ENCODE measurements at regions not wholly inside any gene's neighbourhood (a gene's known extent, or its start where the extent isn't known, plus 50 kb on each side); places are given as distances from the start of the nearest gene placed in this dataset.

DNA sequence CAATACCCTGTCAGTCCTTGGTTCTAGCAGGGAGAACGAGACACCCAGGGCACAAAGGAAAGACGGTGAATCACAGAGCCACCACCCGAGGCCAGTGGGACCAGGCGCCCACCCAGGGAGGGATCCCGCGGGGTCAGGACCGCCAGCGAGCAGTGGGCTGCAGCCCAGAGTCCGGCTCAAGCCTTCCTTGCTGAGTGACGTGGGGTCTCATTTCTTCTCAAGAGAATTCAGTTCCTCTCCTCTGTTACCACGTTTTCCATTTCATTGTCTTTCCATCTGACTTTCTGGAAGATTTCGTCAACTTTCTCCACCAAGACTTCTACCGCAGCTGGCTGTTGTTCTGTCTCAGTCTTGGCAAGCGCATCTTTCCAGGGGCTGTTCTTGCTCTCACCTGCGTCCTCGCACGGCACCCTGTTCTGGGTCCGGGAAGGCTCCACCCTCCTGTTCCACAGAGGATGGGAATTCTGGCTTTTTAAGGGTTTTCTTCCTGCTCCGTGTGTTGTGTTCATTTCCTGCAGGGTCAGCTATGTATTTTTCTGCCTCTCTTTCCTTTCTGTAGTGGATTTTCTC is 248.6 kb downstream of the NDUFA10 start:
- no peaks in the 10 kb centered on the region for H4K20me1 ChIP-seq (ENCODE audit: control insufficient read depth, extremely low read depth, insufficient read depth, low read length)
- H3K4me1 ChIP-seq (ENCODE audit: control insufficient read depth, extremely low read depth, insufficient read depth, low read length) = no peaks in the 10 kb centered on the region
- DNase-seq (ENCODE audit: low read depth, low spot score) (no peak), FAIRE-seq (no peak)
- dilution Hi-C loops (cut with MboI; ENCODE audit: extremely low pct_ligation_motif_present, low sequenced_read_pairs) = no loop called here
- no peak overlapping the region for H3K4me2 ChIP-seq (ENCODE audit: control insufficient read depth, extremely low read depth, insufficient read depth, low read depth, low read length)
- H3K27ac ChIP-seq (ENCODE audit: control insufficient read depth, insufficient read depth, low read length) = no peak overlapping the region
- peaks cover 3% of the 10 kb centered on the region for H3K9me3 ChIP-seq (ENCODE audit: control insufficient read depth, low read depth, low read length)
- no peaks in the 10 kb centered on the region for H3K36me3 ChIP-seq (ENCODE audit: control insufficient read depth in 2 of 2, extremely low read depth in 1 of 2, insufficient read depth in 2 of 2, low read length in 2 of 2)
- H3K27me3 ChIP-seq (ENCODE audit: control insufficient read depth, extremely low read depth, insufficient read depth, low read length) = peaks cover 42% of the 10 kb centered on the region
- no peak overlapping the region for H3K9ac ChIP-seq (ENCODE audit: control insufficient read depth, extremely low read depth, insufficient read depth, low read length)
- no peak overlapping the region for H3K4me3 ChIP-seq (ENCODE audit: control insufficient read depth in 2 of 3, extremely low read depth in 1 of 3, insufficient read depth in 2 of 3, low read depth in 1 of 3, low read length in 3 of 3)
- TF ChIP-seq, protein P1, sequence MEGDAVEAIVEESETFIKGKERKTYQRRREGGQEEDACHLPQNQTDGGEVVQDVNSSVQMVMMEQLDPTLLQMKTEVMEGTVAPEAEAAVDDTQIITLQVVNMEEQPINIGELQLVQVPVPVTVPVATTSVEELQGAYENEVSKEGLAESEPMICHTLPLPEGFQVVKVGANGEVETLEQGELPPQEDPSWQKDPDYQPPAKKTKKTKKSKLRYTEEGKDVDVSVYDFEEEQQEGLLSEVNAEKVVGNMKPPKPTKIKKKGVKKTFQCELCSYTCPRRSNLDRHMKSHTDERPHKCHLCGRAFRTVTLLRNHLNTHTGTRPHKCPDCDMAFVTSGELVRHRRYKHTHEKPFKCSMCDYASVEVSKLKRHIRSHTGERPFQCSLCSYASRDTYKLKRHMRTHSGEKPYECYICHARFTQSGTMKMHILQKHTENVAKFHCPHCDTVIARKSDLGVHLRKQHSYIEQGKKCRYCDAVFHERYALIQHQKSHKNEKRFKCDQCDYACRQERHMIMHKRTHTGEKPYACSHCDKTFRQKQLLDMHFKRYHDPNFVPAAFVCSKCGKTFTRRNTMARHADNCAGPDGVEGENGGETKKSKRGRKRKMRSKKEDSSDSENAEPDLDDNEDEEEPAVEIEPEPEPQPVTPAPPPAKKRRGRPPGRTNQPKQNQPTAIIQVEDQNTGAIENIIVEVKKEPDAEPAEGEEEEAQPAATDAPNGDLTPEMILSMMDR (optimal IDR thresholded peaks at IDR 0.05 in 1 of 3, IDR thresholded peaks at IDR 0.05 in 1 of 3, conservative IDR thresholded peaks at IDR 0.05 in 1 of 3; ENCODE audit: extremely low read depth in 1 of 3, insufficient read depth in 2 of 3, low read length in 3 of 3) = no peak
- TF ChIP-seq EZH2 (IDR thresholded peaks at IDR 0.05; ENCODE audit: low read length) = no peak
- no peak overlapping the region for H2AFZ ChIP-seq (ENCODE audit: control insufficient read depth, low read length)
- H3K9me1 ChIP-seq (ENCODE audit: control insufficient read depth, extremely low read depth, insufficient read depth, low read length) = no peaks in the 10 kb centered on the region
- H3K79me2 ChIP-seq (ENCODE audit: control insufficient read depth, insufficient read depth, low read length) = no peaks in the 10 kb centered on the region

DNA sequence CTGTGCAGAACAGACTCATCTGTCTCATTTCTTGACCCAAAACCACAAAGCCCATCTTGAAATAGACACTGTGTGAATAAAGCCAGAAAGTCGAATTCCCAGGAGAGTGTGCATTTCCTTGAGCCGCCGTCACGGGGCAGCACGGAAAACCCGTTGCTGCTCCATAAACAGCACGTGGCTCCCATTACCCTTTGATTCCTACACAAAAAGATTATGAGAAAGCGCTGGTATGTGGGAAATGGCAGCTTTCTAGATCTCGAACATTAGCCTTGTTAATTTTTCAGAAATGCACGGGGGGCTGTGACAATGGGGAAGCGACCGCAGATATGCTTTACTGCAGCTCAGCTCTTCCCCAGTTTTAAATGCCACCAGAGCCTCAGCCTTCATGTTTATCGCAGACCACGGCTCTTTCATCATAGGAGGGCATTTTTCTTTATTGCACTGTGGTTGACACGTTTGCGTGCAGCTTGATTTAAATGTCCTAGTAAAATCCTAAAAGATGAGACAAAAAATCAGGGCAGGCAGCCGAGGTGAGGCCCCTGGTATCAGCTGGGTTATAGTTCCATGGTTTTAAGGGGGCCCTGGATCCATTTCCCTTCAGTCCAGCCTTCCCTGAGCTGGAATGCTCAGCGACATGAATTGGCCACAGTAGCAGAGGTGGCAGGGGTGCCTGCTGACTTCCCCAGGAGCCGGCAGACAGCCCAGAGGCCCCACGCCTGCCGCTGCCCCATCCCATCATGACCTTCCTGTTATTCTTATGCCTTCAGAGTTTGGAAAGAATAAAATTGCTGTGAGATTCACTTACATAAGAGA is 249.3 kb downstream of the NDUFA10 start:
- peaks cover 4% of the 10 kb centered on the region for H3K9me3 ChIP-seq (ENCODE audit: control insufficient read depth, low read depth, low read length)
- no peak overlapping the region for H3K4me3 ChIP-seq (ENCODE audit: control insufficient read depth in 2 of 3, extremely low read depth in 1 of 3, insufficient read depth in 2 of 3, low read depth in 1 of 3, low read length in 3 of 3)
- H3K9ac ChIP-seq (ENCODE audit: control insufficient read depth, extremely low read depth, insufficient read depth, low read length) = no peak overlapping the region
- no peak for TF ChIP-seq EZH2 (IDR thresholded peaks at IDR 0.05; ENCODE audit: low read length)
- TF ChIP-seq, protein P1 (optimal IDR thresholded peaks at IDR 0.05 in 1 of 3, IDR thresholded peaks at IDR 0.05 in 1 of 3, conservative IDR thresholded peaks at IDR 0.05 in 1 of 3; ENCODE audit: extremely low read depth in 1 of 3, insufficient read depth in 2 of 3, low read length in 3 of 3) = no peak
- no peak overlapping the region for H3K4me2 ChIP-seq (ENCODE audit: control insufficient read depth, extremely low read depth, insufficient read depth, low read depth, low read length)
- DNase-seq (ENCODE audit: low read depth, low spot score) (no peak), FAIRE-seq (no peak)
- H2AFZ ChIP-seq (ENCODE audit: control insufficient read depth, low read length) = no peak overlapping the region
- peaks cover 36% of the 10 kb centered on the region for H3K27me3 ChIP-seq (ENCODE audit: control insufficient read depth, extremely low read depth, insufficient read depth, low read length)
- H4K20me1 ChIP-seq (ENCODE audit: control insufficient read depth, extremely low read depth, insufficient read depth, low read length) = no peaks in the 10 kb centered on the region
- dilution Hi-C loops (cut with MboI; ENCODE audit: extremely low pct_ligation_motif_present, low sequenced_read_pairs) = no loop called here
- H3K36me3 ChIP-seq (ENCODE audit: control insufficient read depth in 2 of 2, extremely low read depth in 1 of 2, insufficient read depth in 2 of 2, low read length in 2 of 2) = no peaks in the 10 kb centered on the region
- no peaks in the 10 kb centered on the region for H3K79me2 ChIP-seq (ENCODE audit: control insufficient read depth, insufficient read depth, low read length)
- no peaks in the 10 kb centered on the region for H3K4me1 ChIP-seq (ENCODE audit: control insufficient read depth, extremely low read depth, insufficient read depth, low read length)
- no peak overlapping the region for H3K27ac ChIP-seq (ENCODE audit: control insufficient read depth, insufficient read depth, low read length)
- H3K9me1 ChIP-seq (ENCODE audit: control insufficient read depth, extremely low read depth, insufficient read depth, low read length) = no peaks in the 10 kb centered on the region

Measured in keratinocyte (primary cell).